ENCODE measurements at regions not wholly inside any gene's neighbourhood (a gene's known extent, or its start where the extent isn't known, plus 50 kb on each side); places are given as distances from the start of the nearest gene placed in this dataset.

DNA sequence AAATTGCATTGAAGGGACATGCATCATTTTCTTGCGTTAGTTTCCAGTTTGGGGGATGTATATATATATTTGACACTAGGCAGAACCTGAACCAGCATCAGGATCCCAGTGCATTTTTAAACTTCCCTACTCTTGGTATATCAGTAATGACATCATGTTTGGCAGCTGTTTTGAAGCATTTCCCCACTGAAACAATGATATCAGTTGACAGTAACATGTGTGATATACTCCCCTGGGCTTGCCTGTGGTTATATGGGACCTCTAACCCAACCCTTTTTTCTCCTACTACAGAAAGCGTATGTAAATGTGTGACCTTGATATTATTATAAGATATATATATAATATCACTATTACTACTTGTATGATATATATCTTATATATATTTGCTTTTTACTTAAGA is 225.9 kb upstream of the CASK start (continued):
- TF ChIP-seq, protein P1, sequence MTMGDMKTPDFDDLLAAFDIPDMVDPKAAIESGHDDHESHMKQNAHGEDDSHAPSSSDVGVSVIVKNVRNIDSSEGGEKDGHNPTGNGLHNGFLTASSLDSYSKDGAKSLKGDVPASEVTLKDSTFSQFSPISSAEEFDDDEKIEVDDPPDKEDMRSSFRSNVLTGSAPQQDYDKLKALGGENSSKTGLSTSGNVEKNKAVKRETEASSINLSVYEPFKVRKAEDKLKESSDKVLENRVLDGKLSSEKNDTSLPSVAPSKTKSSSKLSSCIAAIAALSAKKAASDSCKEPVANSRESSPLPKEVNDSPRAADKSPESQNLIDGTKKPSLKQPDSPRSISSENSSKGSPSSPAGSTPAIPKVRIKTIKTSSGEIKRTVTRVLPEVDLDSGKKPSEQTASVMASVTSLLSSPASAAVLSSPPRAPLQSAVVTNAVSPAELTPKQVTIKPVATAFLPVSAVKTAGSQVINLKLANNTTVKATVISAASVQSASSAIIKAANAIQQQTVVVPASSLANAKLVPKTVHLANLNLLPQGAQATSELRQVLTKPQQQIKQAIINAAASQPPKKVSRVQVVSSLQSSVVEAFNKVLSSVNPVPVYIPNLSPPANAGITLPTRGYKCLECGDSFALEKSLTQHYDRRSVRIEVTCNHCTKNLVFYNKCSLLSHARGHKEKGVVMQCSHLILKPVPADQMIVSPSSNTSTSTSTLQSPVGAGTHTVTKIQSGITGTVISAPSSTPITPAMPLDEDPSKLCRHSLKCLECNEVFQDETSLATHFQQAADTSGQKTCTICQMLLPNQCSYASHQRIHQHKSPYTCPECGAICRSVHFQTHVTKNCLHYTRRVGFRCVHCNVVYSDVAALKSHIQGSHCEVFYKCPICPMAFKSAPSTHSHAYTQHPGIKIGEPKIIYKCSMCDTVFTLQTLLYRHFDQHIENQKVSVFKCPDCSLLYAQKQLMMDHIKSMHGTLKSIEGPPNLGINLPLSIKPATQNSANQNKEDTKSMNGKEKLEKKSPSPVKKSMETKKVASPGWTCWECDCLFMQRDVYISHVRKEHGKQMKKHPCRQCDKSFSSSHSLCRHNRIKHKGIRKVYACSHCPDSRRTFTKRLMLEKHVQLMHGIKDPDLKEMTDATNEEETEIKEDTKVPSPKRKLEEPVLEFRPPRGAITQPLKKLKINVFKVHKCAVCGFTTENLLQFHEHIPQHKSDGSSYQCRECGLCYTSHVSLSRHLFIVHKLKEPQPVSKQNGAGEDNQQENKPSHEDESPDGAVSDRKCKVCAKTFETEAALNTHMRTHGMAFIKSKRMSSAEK (CRISPR knock-in tag; IDR thresholded peaks at IDR 0.05; ENCODE audit: borderline replicate concordance): no peak
- TF ChIP-seq TEAD4 (CRISPR knock-in tag; IDR thresholded peaks at IDR 0.05) (no peak), MXD4 (CRISPR knock-in tag; IDR thresholded peaks at IDR 0.05; ENCODE audit: borderline replicate concordance) (no peak), ZNF138 (CRISPR knock-in tag; conservative IDR thresholded peaks at IDR 0.05) (no peak), SMAD3 (CRISPR knock-in tag; IDR thresholded peaks at IDR 0.05; ENCODE audit: borderline replicate concordance) (no peak)
- TF ChIP-seq, protein P2, sequence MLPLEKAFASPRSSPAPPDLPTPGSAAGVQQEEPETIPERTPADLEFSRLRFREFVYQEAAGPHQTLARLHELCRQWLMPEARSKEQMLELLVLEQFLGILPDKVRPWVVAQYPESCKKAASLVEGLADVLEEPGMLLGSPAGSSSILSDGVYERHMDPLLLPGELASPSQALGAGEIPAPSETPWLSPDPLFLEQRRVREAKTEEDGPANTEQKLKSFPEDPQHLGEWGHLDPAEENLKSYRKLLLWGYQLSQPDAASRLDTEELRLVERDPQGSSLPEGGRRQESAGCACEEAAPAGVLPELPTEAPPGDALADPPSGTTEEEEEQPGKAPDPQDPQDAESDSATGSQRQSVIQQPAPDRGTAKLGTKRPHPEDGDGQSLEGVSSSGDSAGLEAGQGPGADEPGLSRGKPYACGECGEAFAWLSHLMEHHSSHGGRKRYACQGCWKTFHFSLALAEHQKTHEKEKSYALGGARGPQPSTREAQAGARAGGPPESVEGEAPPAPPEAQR (CRISPR knock-in tag; IDR thresholded peaks at IDR 0.05): no peak
- TF ChIP-seq, protein P3, sequence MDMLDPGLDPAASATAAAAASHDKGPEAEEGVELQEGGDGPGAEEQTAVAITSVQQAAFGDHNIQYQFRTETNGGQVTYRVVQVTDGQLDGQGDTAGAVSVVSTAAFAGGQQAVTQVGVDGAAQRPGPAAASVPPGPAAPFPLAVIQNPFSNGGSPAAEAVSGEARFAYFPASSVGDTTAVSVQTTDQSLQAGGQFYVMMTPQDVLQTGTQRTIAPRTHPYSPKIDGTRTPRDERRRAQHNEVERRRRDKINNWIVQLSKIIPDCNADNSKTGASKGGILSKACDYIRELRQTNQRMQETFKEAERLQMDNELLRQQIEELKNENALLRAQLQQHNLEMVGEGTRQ (CRISPR knock-in tag; IDR thresholded peaks at IDR 0.05): no peak
- TF ChIP-seq, protein P4, sequence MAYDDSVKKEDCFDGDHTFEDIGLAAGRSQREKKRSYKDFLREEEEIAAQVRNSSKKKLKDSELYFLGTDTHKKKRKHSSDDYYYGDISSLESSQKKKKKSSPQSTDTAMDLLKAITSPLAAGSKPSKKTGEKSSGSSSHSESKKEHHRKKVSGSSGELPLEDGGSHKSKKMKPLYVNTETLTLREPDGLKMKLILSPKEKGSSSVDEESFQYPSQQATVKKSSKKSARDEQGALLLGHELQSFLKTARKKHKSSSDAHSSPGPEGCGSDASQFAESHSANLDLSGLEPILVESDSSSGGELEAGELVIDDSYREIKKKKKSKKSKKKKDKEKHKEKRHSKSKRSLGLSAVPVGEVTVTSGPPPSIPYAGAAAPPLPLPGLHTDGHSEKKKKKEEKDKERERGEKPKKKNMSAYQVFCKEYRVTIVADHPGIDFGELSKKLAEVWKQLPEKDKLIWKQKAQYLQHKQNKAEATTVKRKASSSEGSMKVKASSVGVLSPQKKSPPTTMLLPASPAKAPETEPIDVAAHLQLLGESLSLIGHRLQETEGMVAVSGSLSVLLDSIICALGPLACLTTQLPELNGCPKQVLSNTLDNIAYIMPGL (CRISPR knock-in tag; IDR thresholded peaks at IDR 0.05): no peak

DNA sequence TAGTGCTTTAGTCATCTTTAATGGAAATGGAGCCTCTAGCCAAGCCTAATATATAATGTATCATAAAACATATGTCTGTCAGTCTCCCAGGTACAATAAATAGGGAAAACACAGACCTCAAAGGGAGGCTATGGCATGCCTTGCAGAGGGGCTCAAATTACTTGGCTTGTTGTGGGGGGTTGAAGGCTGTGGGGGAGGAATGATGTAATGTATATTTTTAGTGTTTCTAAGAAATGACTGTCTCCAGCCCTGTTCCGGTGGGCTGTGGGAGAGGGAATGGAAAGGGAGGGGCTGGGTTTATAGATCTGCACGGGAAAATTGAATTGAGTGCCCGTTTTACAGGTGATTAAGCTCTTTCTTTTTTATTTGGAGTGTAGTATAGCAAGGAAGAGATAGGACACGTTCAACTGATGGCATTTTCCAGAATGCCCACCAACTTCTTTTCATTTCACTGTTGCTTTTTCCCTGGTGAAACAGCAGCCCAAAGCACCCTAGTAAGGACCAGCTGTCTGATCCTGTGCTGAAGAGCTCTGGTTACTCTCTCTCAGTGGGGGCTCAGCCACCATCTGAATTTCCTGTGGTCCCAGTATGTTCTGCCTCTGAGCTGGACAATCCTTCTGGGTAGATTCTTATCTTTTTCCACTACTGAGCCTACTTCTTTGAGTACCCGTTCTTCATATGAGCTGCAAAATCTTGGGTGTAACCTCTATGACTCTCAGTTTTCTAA is 220.7 kb upstream of the CASK start:
- no peak overlapping the region for H3K4me3 Mint-ChIP-seq
- DNase-seq (ENCODE audit: low spot score): no peak
- POLR2A ChIA-PET: no interaction called here
- peaks cover 6% of the 10 kb centered on the region for H3K36me3 Mint-ChIP-seq
- TF ChIP-seq ZNF416 (CRISPR knock-in tag; IDR thresholded peaks at IDR 0.05): no peak
- TF ChIP-seq ELF4 (CRISPR knock-in tag; IDR thresholded peaks at IDR 0.05; ENCODE audit: low read depth): no peak
- TF ChIP-seq, protein P5, sequence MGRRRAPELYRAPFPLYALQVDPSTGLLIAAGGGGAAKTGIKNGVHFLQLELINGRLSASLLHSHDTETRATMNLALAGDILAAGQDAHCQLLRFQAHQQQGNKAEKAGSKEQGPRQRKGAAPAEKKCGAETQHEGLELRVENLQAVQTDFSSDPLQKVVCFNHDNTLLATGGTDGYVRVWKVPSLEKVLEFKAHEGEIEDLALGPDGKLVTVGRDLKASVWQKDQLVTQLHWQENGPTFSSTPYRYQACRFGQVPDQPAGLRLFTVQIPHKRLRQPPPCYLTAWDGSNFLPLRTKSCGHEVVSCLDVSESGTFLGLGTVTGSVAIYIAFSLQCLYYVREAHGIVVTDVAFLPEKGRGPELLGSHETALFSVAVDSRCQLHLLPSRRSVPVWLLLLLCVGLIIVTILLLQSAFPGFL (CRISPR knock-in tag; IDR thresholded peaks at IDR 0.05; ENCODE audit: borderline replicate concordance): no peak
- no peak for TF ChIP-seq NFE2L1 (CRISPR knock-in tag; IDR thresholded peaks at IDR 0.05)
- TF ChIP-seq ZNF138 (CRISPR knock-in tag; conservative IDR thresholded peaks at IDR 0.05): no peak
- no peak for TF ChIP-seq ZNF232 (CRISPR knock-in tag; IDR thresholded peaks at IDR 0.05)
- TF ChIP-seq SMAD4 (CRISPR knock-in tag; IDR thresholded peaks at IDR 0.05): no peak
- TF ChIP-seq, protein P6, sequence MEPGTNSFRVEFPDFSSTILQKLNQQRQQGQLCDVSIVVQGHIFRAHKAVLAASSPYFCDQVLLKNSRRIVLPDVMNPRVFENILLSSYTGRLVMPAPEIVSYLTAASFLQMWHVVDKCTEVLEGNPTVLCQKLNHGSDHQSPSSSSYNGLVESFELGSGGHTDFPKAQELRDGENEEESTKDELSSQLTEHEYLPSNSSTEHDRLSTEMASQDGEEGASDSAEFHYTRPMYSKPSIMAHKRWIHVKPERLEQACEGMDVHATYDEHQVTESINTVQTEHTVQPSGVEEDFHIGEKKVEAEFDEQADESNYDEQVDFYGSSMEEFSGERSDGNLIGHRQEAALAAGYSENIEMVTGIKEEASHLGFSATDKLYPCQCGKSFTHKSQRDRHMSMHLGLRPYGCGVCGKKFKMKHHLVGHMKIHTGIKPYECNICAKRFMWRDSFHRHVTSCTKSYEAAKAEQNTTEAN (CRISPR knock-in tag; IDR thresholded peaks at IDR 0.05): no peak
- TF ChIP-seq, protein P7, sequence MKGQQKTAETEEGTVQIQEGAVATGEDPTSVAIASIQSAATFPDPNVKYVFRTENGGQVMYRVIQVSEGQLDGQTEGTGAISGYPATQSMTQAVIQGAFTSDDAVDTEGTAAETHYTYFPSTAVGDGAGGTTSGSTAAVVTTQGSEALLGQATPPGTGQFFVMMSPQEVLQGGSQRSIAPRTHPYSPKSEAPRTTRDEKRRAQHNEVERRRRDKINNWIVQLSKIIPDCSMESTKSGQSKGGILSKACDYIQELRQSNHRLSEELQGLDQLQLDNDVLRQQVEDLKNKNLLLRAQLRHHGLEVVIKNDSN (CRISPR knock-in tag; IDR thresholded peaks at IDR 0.05): no peak
- TF ChIP-seq PRRX2 (CRISPR knock-in tag; IDR thresholded peaks at IDR 0.05): no peak
- TF ChIP-seq ETV6 (CRISPR knock-in tag; IDR thresholded peaks at IDR 0.05): no peak
- TF ChIP-seq, protein P8, sequence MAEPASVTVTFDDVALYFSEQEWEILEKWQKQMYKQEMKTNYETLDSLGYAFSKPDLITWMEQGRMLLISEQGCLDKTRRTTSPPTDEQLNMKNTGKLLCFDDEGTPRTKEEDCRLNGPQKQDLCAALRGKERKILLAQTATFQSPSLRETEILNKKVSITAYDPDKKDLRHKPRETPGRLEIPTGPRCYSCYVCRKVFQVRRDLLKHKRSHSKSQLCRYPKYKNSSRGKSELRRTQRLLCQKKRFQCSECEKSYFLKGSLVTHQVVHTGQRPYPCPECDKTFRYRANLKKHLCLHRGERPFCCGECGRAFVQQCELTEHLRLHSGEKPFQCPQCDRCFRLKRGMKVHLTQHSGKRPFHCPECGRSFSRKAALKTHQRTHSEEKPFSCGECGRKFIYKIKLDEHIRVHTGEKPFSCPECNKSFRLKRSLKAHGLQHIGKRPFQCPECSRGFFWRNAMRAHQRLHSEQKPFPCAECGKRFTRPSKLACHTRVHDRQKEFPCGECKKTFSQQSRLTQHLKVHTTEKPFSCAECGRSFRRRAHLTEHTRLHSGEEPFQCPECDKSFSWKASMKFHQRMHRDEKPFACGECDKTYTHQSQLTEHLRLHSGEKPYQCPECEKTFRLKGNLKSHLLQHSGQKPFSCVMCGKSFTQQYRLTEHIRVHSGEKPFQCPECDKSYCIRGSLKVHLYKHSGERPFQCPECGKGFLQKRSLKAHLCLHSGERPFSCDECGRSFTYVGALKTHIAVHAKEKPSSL (CRISPR knock-in tag; conservative IDR thresholded peaks at IDR 0.05): no peak
- TF ChIP-seq MYBL2 (CRISPR knock-in tag; IDR thresholded peaks at IDR 0.05): no peak
- CTCF ChIA-PET: no interaction called here
- no peaks in the 10 kb centered on the region for H3K27me3 Mint-ChIP-seq (ENCODE audit: low read depth)
- peaks cover 13% of the 10 kb centered on the region for H3K9me3 Mint-ChIP-seq
- H3K27ac Mint-ChIP-seq: no peak overlapping the region
- no peak for ATAC-seq
- H3K4me1 Mint-ChIP-seq: peaks cover 15% of the 10 kb centered on the region
